Hepatocyte (in vitro differentiated cells): ENCODE measurements at regions not wholly inside any gene's neighbourhood (a gene's known extent, or its start where the extent isn't known, plus 50 kb on each side); places are given as distances from the start of the nearest gene placed in this dataset.

Experiments
- CTCF ChIP-seq: fragments of 200-600 bp; sonication (generic); IDR thresholded peaks from 2 replicates; pipeline ENCODE4 v1.5.1; 2016; ENCODE audit warnings: antibody characterized with exemption, mild to moderate bottlenecking; ENCODE audit not compliant: poor library complexity
- EZH2 ChIP-seq: fragments of 200-600 bp; sonication (generic); IDR thresholded peaks from 2 replicates; pipeline ENCODE4 v1.6.1; 2016; ENCODE audit warnings: antibody characterized with exemption, mild to moderate bottlenecking, borderline replicate concordance
- EZH2phosphoT487 ChIP-seq: fragments of 200-600 bp; sonication (generic); IDR thresholded peaks from one replicate; pipeline ENCODE4 v1.6.1; 2018; ENCODE audit warnings: antibody characterized with exemption, mild to moderate bottlenecking, low read depth, moderate library complexity; ENCODE audit not compliant: unreplicated experiment, severe bottlenecking

- no peak for TF ChIP-seq CTCF
- TF ChIP-seq EZH2: no peak
- TF ChIP-seq EZH2phosphoT487: no peak
Measured at GRCh38 chr7:41787651-41788350, 84.9 kb upstream of the INHBA start.
